ENCODE measurements at regions not wholly inside any gene's neighbourhood (a gene's known extent, or its start where the extent isn't known, plus 50 kb on each side); places are given as distances from the start of the nearest gene placed in this dataset.
A peak's percentile ranks its signal among the peaks of the same experiment; 100 is the strongest.
"Not testable (repeated sequence)": the region's sequence is repeated elsewhere in the genome, so short reads cannot be mapped to it uniquely, and the experiment has no call there.

DNA sequence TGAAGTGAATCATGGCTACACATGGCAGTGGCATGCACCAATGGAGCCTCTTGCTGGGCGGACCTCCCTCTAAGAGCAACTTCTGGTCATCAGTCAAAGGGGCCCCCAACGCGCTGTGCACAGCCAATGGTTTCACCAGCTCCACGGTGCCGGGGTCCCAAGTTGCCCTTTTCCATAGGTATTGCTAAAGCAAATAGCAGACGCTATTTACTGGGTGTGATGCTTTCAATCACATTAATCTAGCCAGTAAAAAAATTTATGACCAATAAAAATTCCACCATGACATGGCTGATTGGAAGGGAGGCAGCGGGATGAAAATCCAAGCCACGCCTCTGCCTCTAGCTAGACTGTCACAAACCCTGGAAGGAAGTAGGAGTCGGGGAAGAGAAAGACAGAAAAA lies 680.3 kb upstream of the SOX9 start:
- DNase-seq (ENCODE audit: low read depth): no peak

DNA sequence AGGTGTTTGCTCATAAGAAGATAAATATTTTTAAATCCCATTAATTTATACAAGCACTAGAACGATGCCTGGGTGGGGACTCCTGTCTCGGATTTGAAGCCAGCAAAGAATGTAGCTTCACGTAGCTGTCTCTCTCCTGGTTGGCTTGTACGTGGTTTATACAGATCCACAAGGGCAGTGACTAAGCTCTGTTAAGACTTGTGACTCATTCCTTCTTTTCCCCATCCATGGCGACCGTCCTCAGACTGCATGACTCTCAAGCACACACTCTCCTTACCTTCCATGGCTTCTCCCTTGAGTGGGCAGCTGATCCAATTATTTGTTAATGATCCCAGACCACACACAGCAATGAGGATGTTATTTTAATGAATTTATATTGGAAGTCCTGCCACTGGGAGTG lies 679.7 kb upstream of the SOX9 start:
- no peak for DNase-seq (ENCODE audit: low read depth)

DNA sequence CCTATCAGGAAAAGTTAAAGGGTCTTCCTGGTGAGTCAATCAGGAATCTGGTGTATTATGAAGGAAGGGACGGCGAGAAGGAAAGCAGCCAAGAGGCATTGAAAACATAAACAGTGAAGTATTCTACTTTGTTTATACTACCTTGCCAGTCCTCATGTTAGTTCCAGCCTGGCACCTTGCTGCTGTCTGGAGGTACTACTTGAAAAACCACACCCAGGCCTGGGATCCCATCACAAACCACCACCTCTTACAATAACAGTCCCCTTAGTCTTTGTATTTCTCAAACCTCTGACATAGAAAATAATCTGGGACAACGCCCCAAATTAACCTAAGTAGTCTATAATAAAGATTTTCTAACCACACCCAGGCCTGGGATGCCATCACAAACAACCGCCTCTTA lies 676.7 kb upstream of the SOX9 start:
- DNase-seq (ENCODE audit: low read depth): no peak

DNA sequence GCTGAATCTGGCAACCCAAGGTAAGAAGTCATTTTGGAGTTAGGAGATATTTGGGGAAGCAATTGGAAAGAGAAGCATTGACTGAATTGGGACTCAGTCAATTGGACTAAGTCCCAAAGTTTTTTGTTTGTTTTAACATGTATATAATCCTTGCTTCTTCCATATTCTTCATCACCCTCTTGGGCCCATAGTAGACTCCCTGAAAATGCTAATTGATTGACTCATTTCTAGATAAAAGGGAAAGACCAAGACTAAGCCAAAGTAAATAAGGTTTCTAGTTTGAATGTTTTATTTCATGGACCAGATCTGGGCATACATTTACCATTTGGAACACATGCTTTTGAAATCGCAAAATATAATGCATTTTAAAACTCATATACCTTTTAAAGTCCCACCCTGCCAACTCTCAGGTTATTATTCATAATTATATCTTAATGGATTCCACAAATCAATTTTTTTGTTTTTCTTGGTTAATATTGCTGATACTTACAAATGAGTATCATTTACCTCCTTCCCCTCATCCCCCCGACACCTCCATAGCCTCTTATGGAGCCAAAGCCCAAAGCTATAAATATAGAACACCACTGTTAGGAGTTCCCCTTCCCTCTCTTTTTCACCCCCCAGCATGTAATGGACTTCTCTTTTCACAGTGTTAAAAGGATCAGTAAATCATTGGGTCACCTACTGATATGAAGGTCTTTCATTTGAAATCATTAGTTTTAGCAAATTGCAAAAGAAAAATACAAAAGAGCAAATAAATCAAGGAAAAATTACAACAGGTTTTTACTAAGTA lies 674.0 kb upstream of the SOX9 start:
- DNase-seq (ENCODE audit: low read depth): no peak

DNA sequence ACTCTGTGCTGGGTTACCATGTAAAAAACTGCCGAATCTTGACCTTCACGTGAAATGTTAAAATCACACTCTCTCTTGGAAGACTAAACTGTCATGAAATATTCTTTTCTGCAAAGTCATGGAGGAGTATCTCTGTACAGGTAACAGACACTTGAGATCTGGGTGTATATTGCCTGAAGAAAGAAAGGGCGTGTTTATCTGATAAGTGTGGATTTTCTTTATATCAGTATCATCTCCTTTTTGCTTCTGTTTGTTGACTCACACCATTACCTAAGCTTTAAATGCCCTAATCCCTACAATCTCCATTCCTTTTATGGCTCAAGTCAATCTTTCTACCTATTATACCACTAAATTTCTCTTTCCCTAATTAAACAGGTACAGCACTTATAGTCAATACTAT lies 673.2 kb upstream of the SOX9 start:
- DNase-seq (ENCODE audit: low read depth): no peak

DNA sequence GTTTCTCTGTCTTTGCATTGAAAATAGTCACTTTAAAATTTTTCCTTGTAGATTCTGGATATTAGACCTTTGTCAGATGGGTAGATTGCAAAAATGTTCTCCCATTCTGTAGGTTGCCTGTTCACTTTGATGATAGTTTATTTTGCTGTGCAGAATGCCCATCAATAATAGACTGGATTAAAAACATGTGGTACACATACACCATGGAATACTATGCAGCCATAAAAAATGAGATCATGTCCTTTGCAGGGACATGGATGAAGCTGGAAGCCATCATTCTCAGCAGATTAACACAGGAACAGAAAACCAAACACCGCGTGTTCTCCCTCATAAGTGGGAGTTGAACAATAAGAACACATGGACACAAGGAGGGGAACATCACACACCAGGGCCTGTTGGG lies 670.2 kb upstream of the SOX9 start:
- DNase-seq (ENCODE audit: low read depth): not testable (repeated sequence)

DNA sequence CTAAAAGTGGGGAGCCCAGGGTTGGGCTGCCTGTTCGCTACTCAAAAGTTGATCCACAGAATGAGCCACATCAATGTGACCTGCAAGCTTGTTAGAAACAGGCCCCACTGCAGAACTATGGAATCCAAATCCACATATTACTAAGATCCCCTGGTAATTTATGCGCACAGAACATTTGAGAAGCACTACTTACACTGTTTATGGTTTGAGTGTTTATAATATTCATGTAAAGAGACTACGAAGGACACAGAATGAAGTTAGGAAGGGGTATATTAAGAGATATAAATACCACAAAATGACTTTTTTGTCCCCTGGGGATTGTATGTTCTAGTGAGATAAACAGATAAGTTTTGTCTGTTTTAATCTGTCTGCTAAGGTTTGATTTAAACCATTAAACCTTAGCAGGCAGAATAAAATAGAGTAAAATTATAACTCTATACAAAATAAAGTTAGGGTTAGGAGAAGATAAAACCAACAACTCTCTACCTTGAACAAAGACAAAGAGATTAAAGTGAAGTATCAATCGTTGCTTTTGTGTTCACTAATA lies 666.9 kb upstream of the SOX9 start:
- DNase-seq (ENCODE audit: low read depth): no peak

DNA sequence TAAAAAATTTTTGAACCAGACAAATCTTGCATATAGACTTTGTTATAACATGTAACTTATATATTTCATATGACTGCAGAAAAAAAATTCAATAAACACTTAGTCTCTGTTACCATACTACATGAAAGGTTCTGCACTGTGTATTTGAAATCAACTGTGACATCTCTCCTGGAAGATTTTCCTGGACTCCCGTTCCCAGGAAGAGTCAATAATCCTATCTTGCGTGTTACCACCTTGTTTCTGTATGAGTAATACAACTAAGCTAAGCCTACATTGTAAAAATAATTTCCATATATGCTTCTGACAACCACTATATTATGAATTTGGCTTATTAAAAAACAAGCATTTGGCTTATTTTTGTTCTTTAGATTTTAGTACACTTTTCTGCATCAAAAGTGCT lies 665.6 kb upstream of the SOX9 start:
- no peak for DNase-seq (ENCODE audit: low read depth)

DNA sequence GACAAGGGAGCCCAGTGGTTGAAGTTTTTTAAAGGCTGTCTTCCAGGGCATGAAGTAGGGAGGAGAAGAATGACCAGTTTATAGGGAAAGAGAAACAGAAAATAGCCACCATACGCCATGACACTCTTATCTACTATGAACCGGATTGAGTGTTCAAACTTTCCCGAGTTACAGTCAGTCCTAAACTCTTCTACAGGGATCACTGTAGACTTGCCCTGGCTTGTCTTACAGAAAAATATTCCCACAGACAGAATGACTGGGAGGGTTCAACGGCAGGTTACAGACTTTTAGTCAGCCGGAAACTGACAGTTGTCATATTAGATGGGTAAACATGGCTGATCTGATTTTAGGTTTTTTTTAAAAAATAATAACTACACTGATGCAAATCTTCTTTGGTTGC lies 662.5 kb upstream of the SOX9 start:
- DNase-seq (ENCODE audit: low read depth): no peak

DNA sequence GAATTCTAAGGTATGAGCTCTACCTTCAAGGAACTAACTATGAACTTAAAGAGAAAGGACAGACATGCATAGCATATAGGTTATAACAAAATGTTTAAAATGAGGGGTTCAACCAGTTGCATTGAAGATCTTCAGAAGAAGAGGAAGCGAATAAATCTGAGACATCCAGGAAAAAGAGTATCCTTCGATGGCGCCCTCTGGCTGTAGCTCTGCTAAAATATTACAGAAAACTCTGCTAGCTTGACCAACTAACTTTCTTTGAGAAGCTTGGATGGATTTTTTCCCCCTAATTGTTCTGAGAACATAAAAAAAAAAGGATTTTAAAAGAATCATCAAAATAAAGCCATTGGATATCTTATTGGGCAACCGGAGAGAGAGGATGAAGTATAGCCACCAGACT lies 659.9 kb upstream of the SOX9 start:
- DNase-seq (ENCODE audit: low read depth): no peak

DNA sequence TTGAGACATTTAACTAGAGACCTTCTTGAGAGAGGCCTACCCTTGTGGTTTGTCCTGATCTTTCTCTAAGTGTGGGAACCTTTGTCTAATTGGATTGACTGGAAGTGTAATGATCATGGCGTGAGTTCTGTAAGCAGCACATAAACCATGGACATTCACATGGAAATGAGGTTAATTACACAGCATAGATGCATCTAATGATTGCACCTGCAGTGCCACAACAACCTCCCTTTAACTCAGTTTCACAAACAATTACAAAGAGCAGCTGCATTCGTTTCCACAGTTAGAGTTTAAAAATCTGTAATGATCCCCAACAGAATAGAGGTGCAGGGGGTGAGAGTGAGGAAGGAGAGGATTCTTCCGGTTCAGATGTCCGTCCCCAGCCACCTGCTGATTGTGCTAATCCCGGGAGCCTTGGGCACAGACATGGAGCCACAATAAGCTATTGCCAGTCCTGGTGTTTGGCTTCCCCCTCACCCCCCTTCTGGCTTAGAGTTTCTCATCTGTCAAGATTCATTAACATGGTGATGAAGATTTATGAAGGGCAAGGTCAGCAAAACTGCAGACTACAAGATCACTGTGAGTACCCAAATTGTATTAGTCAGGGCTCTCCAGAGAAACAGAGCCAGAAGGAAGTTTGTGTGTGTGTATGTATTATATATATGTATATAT lies 659.2 kb upstream of the SOX9 start:
- DNase-seq (ENCODE audit: low read depth): no peak

DNA sequence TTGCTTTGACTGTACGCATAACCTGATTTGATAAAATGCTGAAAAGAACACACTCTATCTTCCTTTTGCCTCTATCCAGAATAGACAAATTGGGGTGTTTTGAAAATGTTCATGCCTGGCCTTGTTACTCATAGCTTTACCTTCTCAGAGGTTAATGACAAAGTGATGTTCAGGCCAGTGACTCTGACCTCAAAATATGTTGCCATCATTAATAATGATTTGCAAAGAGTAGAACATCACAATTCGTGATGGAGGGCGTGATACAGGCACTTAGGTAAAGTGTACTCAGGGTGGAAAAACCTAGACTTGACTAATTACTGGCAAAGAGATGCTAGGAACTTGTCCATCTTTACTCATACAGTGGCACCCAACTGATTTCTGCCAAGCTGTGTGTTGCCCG lies 656.6 kb upstream of the SOX9 start:
- DNase-seq (ENCODE audit: low read depth): no peak

DNA sequence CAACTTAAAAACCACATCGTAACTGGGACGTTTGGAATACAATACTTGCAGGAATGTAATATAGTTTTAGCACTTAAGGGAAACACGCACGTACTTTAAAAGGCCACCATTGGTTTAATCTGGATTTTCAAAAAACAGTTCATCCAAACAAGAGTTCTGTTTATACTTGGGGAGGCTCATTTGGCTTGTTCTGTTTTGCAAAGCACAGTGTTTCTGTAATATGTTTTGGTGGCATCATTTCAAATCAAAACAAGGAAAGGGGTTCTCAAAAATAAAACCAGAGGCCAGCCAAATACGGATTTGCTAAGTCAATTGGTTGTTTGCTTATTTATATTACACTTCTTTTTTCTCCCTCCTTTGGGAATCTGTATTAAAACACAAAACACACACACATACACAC lies 656.1 kb upstream of the SOX9 start:
- no peak for DNase-seq (ENCODE audit: low read depth)

DNA sequence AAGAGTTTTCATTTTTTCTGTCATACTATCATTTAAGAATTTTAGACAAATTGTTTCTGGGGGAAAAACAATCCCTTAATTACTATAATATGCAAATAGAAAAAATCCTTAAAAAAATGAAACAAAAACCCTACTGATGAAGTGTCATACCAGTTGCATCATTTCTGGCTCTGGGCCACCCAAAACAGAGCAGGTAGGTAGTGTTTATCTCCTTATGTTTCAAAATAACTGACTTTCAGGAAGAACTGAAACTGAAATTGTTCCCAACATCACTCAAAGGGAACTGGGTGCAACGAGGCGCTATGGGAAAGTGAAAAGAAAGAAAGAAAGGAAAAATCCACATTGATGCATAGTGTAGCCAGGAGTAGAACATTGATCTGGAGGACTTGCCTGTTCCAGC lies 653.1 kb upstream of the SOX9 start:
- no peak for DNase-seq (ENCODE audit: low read depth)

DNA sequence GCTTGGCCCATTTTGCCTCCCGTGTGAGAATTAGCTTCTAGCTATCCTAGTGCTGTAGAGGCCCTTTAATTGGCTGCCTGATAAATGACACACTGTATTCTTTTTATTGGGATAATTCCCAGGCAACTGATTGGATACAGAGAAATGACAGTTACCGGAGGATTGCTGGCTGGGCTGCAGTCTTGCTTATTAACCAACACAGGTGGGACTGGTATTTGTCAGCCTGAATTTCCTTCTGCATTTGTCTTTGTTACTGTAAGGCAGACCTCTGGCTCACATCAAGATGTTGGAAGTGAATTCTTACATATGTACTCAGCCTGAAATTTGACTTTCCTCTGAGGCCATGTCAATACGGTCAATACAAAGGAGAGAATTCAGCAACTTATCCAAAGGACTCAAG lies 650.8 kb upstream of the SOX9 start:
- DNase-seq (ENCODE audit: low read depth): no peak

DNA sequence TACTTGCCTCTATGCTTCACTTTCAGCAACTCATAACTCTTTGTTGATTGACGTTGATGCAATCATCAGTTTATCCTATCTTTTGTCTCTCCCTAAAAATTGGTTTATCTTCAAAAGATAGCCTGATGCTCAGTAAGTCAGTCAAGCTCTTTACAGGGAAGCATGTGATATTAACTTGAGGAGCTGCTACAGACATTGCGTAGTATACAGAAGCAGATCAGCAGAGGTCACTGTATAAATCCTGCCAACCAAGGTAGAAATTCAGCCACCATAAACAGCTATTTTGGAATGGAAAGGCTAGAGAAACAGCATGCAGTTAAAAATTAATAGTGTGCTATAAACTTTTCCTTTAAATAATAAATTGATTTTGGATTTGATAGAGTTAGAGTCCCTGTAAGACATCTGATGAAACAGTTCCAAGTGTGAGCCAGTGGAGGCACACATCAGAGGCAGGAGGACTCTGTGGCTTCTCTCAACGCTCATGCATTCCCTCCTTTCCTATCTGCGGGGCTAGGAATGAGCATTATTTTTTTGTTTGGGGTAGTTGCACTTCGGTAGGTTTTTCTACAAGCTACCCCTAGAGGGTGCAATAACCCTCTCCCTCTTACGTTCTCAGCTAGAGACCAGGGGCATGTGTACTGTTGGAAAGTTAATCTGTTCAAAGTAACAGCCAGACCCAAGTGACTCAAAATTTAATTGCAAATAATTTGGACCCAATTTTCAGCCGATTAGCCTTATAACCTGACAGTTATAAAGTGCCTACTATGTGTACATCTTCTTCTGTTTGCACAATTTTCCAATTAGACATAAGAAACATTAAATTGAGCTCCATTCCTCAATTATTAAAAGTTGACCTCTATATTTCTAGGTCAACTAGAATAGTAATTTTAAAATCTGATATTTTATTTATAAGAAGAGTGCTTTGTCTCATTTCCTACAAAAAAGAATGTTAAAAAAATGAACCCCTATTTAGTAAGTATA lies 647.7 kb upstream of the SOX9 start:
- peak; percentile 7 for DNase-seq (ENCODE audit: low read depth)

DNA sequence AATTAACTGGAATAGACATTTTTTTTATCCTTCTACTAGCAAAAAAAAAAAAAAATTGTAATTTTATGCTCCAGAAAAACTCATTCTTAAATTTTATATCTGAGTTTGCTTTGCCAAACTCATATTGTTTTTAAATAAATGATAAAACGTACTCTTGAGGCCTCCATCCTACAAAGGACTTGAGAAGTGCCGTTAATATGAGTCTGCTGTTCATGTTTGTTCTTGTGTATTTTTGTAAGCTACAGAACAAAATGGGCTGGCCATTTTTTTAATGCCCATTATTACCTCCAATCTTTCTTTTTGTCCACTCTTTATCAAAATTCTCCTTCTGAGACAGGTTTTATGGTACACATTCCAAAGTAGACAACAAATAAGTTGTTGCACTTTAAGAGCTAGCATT lies 643.5 kb upstream of the SOX9 start:
- DNase-seq (ENCODE audit: low read depth): no peak

DNA sequence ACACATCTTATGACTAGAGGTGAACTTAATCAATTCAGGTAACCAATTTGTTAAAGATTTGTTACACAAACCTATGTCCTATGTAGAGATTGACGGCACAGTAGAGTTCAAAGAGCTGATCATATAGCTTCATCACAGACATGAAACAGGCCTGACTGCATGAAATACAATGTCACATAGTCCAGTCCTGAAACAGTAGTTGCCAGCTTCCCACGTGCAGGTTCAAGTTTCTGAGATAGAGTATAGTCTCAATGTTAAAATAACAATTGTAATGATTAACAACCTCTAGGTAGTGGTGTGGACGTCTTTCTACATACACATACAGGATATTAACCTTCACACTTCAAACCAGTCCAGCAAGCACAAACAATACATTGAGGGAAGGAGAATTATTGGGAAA lies 640.7 kb upstream of the SOX9 start:
- DNase-seq (ENCODE audit: low read depth): no peak

DNA sequence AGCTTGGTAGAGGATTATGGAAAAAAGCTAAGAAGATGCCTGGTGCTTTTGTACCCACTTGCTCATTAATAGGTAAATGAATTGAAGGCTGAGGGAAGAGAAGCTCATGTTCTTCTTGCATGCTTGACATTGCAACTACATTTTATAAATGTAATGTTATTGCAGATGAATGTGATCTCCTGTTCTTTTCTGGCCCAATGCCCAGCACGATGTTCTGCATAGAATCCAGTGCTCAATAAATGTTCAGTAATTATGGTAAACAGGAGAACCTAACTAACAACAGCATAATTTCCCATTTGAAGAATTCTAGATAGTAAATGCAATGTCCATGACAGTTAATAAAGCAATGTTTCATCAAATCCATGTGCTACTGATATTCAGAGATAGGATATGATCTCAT lies 638.2 kb upstream of the SOX9 start:
- DNase-seq (ENCODE audit: low read depth): no peak

DNA sequence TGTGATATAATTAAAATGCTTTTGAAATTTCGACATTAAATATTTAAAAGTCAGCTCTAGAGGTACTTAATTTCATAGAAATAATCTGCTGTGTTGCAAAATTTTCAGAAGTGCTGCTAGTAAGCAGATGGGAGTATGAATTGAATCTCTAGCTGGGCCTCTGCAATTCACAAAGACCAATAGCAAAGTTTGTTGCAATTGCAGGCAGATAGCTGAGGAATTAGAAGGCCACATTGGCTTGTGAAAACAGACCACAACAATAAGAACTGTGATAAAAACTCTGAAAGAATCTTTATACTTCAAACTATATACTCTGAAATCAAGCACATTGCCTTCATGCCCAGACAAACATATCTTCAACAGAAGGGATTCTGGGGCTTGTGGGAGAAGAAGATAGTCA lies 636.3 kb upstream of the SOX9 start:
- no peak for DNase-seq (ENCODE audit: low read depth)

DNA sequence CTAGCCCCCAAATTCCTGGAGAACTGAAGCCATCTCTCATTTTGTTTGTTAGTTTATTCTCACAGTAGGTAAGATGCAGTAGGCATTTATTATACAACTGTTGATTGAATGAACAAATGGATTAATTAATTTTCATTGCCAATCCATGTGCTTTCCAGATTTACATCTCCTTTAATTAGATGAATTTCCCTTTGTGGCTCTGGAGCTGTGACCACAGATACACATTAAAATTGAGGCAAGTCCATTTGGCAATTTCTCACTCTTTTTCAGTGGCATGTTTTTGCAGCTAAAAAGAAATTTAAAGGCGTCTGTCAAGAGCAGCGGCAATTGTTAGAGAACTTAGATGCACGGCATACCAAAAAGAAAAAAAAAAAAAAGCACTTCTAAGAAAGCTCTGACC lies 635.4 kb upstream of the SOX9 start:
- no peak for DNase-seq (ENCODE audit: low read depth)

DNA sequence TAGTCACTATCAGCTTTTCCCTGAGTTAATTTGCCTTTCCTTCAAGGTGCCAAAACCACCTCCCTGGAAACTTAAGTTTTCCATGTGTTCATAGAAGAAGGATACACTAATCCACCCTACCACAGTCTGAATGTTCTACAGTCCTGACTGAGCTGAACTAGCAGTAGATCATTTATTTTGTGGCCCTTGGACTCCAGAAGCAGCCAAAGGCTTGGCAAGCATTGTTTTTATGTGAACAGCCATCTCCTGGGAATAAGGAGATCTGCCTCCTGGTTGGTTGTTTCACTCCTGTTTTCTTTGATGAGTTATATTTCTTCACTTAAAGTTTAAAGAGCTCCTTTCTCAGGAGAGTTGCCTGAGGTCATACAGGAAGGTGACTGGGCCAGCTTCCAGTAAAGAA lies 634.6 kb upstream of the SOX9 start:
- no peak for DNase-seq (ENCODE audit: low read depth)

DNA sequence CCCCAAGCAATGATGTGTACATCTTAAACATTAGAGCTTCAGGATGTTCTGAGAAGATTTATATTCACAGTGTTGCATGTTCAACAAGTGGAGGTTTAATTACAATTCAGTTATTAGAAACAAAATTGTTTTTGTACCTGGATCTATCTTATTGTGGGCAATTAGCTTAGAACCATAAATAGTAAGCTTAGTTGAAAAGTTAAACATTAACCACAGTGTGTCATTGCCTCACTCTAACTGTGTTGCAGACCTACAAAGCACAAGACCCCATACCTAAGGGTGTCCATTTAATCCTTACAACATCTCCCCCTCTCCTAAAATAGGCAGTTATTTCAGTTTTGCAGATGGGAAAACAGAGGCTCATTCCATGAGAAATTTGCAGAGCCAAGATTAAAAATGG lies 632.0 kb upstream of the SOX9 start:
- no peak for DNase-seq (ENCODE audit: low read depth)
